K562 (cell line): ENCODE measurements at regions not wholly inside any gene's neighbourhood (a gene's known extent, or its start where the extent isn't known, plus 50 kb on each side); places are given as distances from the start of the nearest gene placed in this dataset.

Source experiments
- ATAC-seq: fragments of 200-7000 bp; cut with Tn5 transposase; 3 replicates; pipeline ENCODE4 v1.9.1; 2020; ENCODE audit warnings: moderate library complexity
- BruUV-seq: library from RNA; stranded (reverse); fragments of 400-500 nt; replicated peaks from 2 replicates; lab custom pipeline; 2021; lab: Mats Ljungman, UMichigan
- CTCF ChIA-PET: fragments of 300-600 bp; formaldehyde crosslinking; extraction: SDS; loops from one replicate; lab custom pipeline; 2021; ENCODE audit warnings: low intra/inter-chr PET ratio; lab: Yijun Ruan, JAX
- POLR2A ChIA-PET: fragments of 300-600, 350-650 bp; sonication (Branson Sonifier 250); formaldehyde crosslinking; extraction: SDS; loops from one replicate; lab custom pipeline; 2021; ENCODE audit warnings: antibody characterized with exemption, inconsistent platforms; lab: Yijun Ruan, JAX
- DNase-seq, 4 experiments: peaks; one replicate each; pipeline versions ENCODE4 v3.0.0 to v3.0.0-alpha.2; 2011 to 2018; ENCODE audit warnings: low spot score in 3 of 4, mixed read lengths in 3 of 4; ENCODE audit errors: extremely low read depth in 1 of 4
- FAIRE-seq: peaks from 2 replicates; lab custom pipeline; 2011; peaks lifted over from hg19 to GRCh38; lab: Jason Lieb, UNC
- H2AFZ ChIP-seq: 2 replicates; pipeline ENCODE4 v1.6.0; 2011; ENCODE audit warnings: low read depth, low read length, control low read depth, inconsistent platforms
- H3K27ac ChIP-seq: fragments of 200-600 bp; 3 replicates; pipeline ENCODE4 v1.8.0; 2011; ENCODE audit warnings: low read depth, mild to moderate bottlenecking, control low read depth, inconsistent platforms, low read length, moderate library complexity, mixed read lengths; ENCODE audit errors: extremely low read depth
- H3K27me3 ChIP-seq, 2 experiments: fragments of 300-600 bp in 1 of 2; 2 replicates in 1 of 2; 3 replicates in 1 of 2; pipeline versions ENCODE4 v1.6.0 to v1.8.0; 2011; ENCODE audit warnings: inconsistent platforms in 2 of 2, low read length in 2 of 2, mild to moderate bottlenecking in 1 of 2, mixed read lengths in 1 of 2, moderate library complexity in 1 of 2; ENCODE audit not compliant: control insufficient read depth in 2 of 2, insufficient read depth in 2 of 2
- H3K36me3 ChIP-seq: fragments of 300-600 bp; 3 replicates; pipeline ENCODE4 v1.8.0; 2011; ENCODE audit warnings: mild to moderate bottlenecking, low read length, inconsistent platforms; ENCODE audit not compliant: control insufficient read depth, insufficient read depth
- H3K4me1 ChIP-seq, 2 experiments: fragments of 200-600 bp in 1 of 2; replicated peaks in 1 of 2; 2 replicates in 1 of 2; 3 replicates in 1 of 2; pipeline versions ENCODE4 v1.5.1 to v1.8.0; 2011; ENCODE audit warnings: inconsistent platforms in 2 of 2, low read length in 2 of 2, mild to moderate bottlenecking in 1 of 2, mixed read lengths in 1 of 2, moderate library complexity in 1 of 2; ENCODE audit not compliant: control insufficient read depth in 2 of 2, insufficient read depth in 2 of 2
- H3K4me2 ChIP-seq: 2 replicates; pipeline ENCODE4 v1.6.1; 2011; ENCODE audit warnings: low read length, control low read depth, inconsistent platforms, mixed read lengths; ENCODE audit not compliant: insufficient read depth
- H3K4me3 ChIP-seq: fragments of 200-600 bp; sonication (generic), shearing (Covaris generic); 2 replicates; pipeline ENCODE4 v1.5.1; 2016; ENCODE audit warnings: control low read depth, inconsistent platforms
- H3K79me2 ChIP-seq: fragments of 200-600 bp; 3 replicates; pipeline ENCODE4 v1.8.0; 2011; ENCODE audit warnings: low read length, inconsistent platforms; ENCODE audit not compliant: control insufficient read depth, insufficient read depth
- H3K9ac ChIP-seq, 2 experiments: 2 replicates each; pipeline versions ENCODE4 v1.6.0 to v1.6.1; 2011; ENCODE audit warnings: low read depth in 2 of 2, low read length in 2 of 2, control low read depth in 1 of 2, inconsistent platforms in 1 of 2, mild to moderate bottlenecking in 1 of 2, mixed read lengths in 1 of 2; ENCODE audit not compliant: insufficient read depth in 1 of 2
- H3K9me1 ChIP-seq: one replicate; pipeline ENCODE4 v1.6.0; 2011; ENCODE audit warnings: inconsistent platforms, mild to moderate bottlenecking, low read length, moderate library complexity; ENCODE audit not compliant: control insufficient read depth, insufficient read depth
- H3K9me3 ChIP-seq: replicated peaks from 2 replicates; pipeline ENCODE4 v1.5.1; 2011; ENCODE audit warnings: low read depth, low read length, inconsistent platforms; ENCODE audit not compliant: control insufficient read depth, insufficient read depth
- H4K20me1 ChIP-seq: replicated peaks from 2 replicates; pipeline ENCODE4 v1.6.1; 2011; ENCODE audit warnings: low read length, inconsistent platforms, mixed read lengths; ENCODE audit not compliant: control insufficient read depth, insufficient read depth
- NCOA2 ChIP-seq, 2 experiments: fragments of 450-650 bp; IDR thresholded peaks; 2 replicates each; pipeline ENCODE4 v1.6.1; 2018; ENCODE audit warnings: mild to moderate bottlenecking in 2 of 2, moderate library complexity in 1 of 2; ENCODE audit not compliant: partially characterized antibody in 2 of 2
- PCBP1 ChIP-seq: fragments of 200-400 bp; formaldehyde crosslinking; IDR thresholded peaks from 2 replicates; pipeline ENCODE4 v1.6.1; 2018; ENCODE audit warnings: mild to moderate bottlenecking, low read depth, low read length; ENCODE audit not compliant: poor library complexity, severe bottlenecking
- PML ChIP-seq: IDR thresholded peaks from 2 replicates; pipeline ENCODE4 v1.6.1; 2012; ENCODE audit warnings: low read length, inconsistent platforms
- RBBP5 ChIP-seq: fragments of 200-600 bp; sonication (generic); IDR thresholded peaks from 2 replicates; pipeline ENCODE4 v1.6.1; 2012; ENCODE audit warnings: borderline replicate concordance, mild to moderate bottlenecking, low read length, control low read depth, inconsistent platforms; ENCODE audit not compliant: insufficient read depth, poor library complexity, severe bottlenecking
- SMAD2 ChIP-seq: fragments of 150-350 bp; IDR thresholded peaks from 2 replicates; pipeline ENCODE4 v1.6.1; 2014; ENCODE audit warnings: low read depth, mild to moderate bottlenecking, low read length
- WGBS: fragments of 100-300 bp; shearing (Covaris generic); methylation state at CpG from one replicate; pipeline ENCODE4 v1.1.6; 2016; ENCODE audit warnings: low coverage, mixed read lengths; ENCODE audit not compliant: insufficient coverage; ENCODE audit errors: missing lambda C conversion rate; 5-methylcytosine and 5-hydroxymethylcytosine counted together
- in situ Hi-C: fragments of 300-500 bp; cut with MboI; formaldehyde crosslinking; loops from 4 replicates; pipeline ENCODE4 v1.15.0; 2018; ENCODE audit warnings: inconsistent platforms, mixed read lengths
- intact Hi-C: fragments of 100-400 bp; cut with micrococcal nuclease; formaldehyde crosslinking; loops from 2 replicates; pipeline ENCODE4 v1.14.2; 2022
- TF ChIP-seq, protein P1 (sequence below): sonication (generic); formaldehyde crosslinking; IDR thresholded peaks from 2 replicates; pipeline ENCODE4 v1.8.0; 2023; ENCODE audit warnings: missing genetic modification reagents, mild to moderate bottlenecking, borderline replicate concordance

DNA sequence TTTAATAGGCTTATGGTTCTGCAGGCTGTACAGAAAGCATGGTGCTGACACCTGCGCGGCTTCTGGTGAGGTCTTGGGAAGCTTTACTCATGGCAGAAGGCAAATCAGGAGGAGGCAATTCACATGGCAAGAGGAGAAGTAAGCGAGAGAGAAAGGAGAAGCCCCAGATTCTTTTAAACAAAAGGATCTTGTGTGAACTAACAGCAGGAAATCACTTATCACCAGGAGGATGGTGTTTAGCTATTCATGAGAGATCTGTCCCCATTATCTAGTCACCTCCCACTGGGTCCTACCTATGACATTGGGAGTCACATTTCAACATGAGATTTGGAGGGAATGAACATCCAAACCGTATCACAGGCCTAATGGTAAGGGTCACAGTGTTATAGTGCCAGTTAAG lies 678.0 kb upstream of the KCND2 start:
- CTCF ChIA-PET: no interaction called here
- H3K27ac ChIP-seq: no peak overlapping the region
- 27% methylated on average over 4 of the region's 4 CpGs for WGBS
- H3K9ac ChIP-seq: no peak overlapping the region
- H2AFZ ChIP-seq: no peak overlapping the region
- intact Hi-C loops (no loop called here), in situ Hi-C loops (no loop called here)
- BruUV-seq: no TSS peak
- no peak for DNase-seq
- H4K20me1 ChIP-seq: no peaks in the 10 kb centered on the region
- H3K4me3 ChIP-seq: no peak overlapping the region
- no peaks in the 10 kb centered on the region for H3K4me1 ChIP-seq
- H3K27me3 ChIP-seq: no peaks in the 10 kb centered on the region
- TF ChIP-seq, protein P1, sequence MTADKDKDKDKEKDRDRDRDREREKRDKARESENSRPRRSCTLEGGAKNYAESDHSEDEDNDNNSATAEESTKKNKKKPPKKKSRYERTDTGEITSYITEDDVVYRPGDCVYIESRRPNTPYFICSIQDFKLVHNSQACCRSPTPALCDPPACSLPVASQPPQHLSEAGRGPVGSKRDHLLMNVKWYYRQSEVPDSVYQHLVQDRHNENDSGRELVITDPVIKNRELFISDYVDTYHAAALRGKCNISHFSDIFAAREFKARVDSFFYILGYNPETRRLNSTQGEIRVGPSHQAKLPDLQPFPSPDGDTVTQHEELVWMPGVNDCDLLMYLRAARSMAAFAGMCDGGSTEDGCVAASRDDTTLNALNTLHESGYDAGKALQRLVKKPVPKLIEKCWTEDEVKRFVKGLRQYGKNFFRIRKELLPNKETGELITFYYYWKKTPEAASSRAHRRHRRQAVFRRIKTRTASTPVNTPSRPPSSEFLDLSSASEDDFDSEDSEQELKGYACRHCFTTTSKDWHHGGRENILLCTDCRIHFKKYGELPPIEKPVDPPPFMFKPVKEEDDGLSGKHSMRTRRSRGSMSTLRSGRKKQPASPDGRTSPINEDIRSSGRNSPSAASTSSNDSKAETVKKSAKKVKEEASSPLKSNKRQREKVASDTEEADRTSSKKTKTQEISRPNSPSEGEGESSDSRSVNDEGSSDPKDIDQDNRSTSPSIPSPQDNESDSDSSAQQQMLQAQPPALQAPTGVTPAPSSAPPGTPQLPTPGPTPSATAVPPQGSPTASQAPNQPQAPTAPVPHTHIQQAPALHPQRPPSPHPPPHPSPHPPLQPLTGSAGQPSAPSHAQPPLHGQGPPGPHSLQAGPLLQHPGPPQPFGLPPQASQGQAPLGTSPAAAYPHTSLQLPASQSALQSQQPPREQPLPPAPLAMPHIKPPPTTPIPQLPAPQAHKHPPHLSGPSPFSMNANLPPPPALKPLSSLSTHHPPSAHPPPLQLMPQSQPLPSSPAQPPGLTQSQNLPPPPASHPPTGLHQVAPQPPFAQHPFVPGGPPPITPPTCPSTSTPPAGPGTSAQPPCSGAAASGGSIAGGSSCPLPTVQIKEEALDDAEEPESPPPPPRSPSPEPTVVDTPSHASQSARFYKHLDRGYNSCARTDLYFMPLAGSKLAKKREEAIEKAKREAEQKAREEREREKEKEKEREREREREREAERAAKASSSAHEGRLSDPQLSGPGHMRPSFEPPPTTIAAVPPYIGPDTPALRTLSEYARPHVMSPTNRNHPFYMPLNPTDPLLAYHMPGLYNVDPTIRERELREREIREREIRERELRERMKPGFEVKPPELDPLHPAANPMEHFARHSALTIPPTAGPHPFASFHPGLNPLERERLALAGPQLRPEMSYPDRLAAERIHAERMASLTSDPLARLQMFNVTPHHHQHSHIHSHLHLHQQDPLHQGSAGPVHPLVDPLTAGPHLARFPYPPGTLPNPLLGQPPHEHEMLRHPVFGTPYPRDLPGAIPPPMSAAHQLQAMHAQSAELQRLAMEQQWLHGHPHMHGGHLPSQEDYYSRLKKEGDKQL: no peak
- TF ChIP-seq PML (no peak), SMAD2 (no peak), NCOA2 (IDR thresholded peaks at IDR 0.05; ENCODE audit: partially characterized antibody in 2 of 2) (no peak), RBBP5 (no peak), PCBP1 (no peak)
- TF ChIP-seq, all 486 proteins: peak for 0
- Histone ChIP-seq H3K9me3 (no peaks in the 10 kb centered on the region), H3K4me2 (no peak overlapping the region), H3K79me2 (no peaks in the 10 kb centered on the region), H3K36me3 (no peaks in the 10 kb centered on the region), H3K9me1 (no peaks in the 10 kb centered on the region)
- no peak for FAIRE-seq
- POLR2A ChIA-PET: no interaction called here
- ATAC-seq: no peak
